SK-N-SH treated with all-trans-retinoic acid at 6 μM for 48 hours (cell line): ENCODE measurements at regions not wholly inside any gene's neighbourhood (a gene's known extent, or its start where the extent isn't known, plus 50 kb on each side); places are given as distances from the start of the nearest gene placed in this dataset.

Experiments used
- BACH2 ChIP-seq: fragments of 250-450 bp; sonication (Bioruptor Pico); IDR thresholded peaks from 2 replicates; pipeline ENCODE4 v1.9.0; 2021; ENCODE audit warnings: mild to moderate bottlenecking, borderline replicate concordance
- OSR1 ChIP-seq: fragments of 250-450 bp; sonication (Bioruptor Pico); IDR thresholded peaks from 2 replicates; pipeline ENCODE4 v1.8.0; 2022; ENCODE audit warnings: moderate library complexity, mild to moderate bottlenecking, inconsistent platforms
- PPARA ChIP-seq: fragments of 250-450 bp; sonication (Bioruptor Pico); IDR thresholded peaks from 2 replicates; pipeline ENCODE4 v1.5.0; 2020; ENCODE audit warnings: mild to moderate bottlenecking, borderline replicate concordance
- TSHZ2 ChIP-seq: fragments of 250-450 bp; sonication (Bioruptor Pico); IDR thresholded peaks from 2 replicates; pipeline ENCODE4 v1.5.0; 2020; ENCODE audit warnings: mild to moderate bottlenecking, moderate library complexity
- ZFP3 ChIP-seq: fragments of 250-450 bp; sonication (Bioruptor Pico); IDR thresholded peaks from 2 replicates; pipeline ENCODE4 v1.5.0; 2020; ENCODE audit warnings: mild to moderate bottlenecking, moderate library complexity

GRCh38 chr3:80643421-80643820 lies 875.6 kb upstream of the ROBO1 start:
- TF ChIP-seq PPARA (CRISPR knock-in tag), result no peak
- TF ChIP-seq OSR1, result no peak
- no peak for TF ChIP-seq ZFP3
- no peak for TF ChIP-seq TSHZ2 (CRISPR knock-in tag)
- no peak for TF ChIP-seq BACH2 (CRISPR knock-in tag)
